ENCODE measurements at regions not wholly inside any gene's neighbourhood (a gene's known extent, or its start where the extent isn't known, plus 50 kb on each side); places are given as distances from the start of the nearest gene placed in this dataset.

DNA sequence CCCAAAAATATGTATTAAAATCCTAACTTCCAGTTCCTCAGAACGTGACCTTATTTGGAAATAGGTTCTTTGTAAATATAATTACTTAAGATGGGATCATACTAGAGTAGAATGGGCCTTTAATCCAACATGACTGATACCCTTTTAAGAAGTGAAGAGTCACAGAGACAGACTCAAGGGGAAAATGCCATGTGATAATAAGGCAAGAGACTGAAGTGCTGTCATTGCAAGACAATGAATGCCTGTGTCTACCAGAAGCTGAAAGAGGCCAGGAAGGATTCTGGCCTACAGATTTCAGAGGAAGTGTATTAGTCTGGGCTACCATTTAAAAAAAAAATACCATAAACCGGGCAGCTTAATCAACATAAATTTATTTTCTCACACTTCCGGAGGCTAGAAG, 85.9 kb upstream of the LRRC55 start:
- Histone ChIP-seq H2AFZ (ENCODE audit: low read depth, low read length, poor library complexity, severe bottlenecking) (no peak overlapping the region), H3K79me2 (ENCODE audit: insufficient read depth, low read length) (no peaks in the 10 kb centered on the region), H3K36me3 (ENCODE audit: control insufficient read depth in 1 of 2, insufficient read depth in 2 of 2, low read length in 2 of 2) (no peaks in the 10 kb centered on the region), H3K4me3 (replicated peaks in 1 of 2; ENCODE audit: low read depth in 1 of 2, low read length in 2 of 2) (no peak overlapping the region), H3K27me3 (ENCODE audit: insufficient read depth, low read length) (peaks cover 8% of the 10 kb centered on the region), H3K9ac (ENCODE audit: low read length) (no peak overlapping the region), H3K4me1 (ENCODE audit: control insufficient read depth in 1 of 2, insufficient read depth in 2 of 2, low read length in 2 of 2) (no peaks in the 10 kb centered on the region), H4K20me1 (ENCODE audit: insufficient read depth) (no peaks in the 10 kb centered on the region), H3K4me2 (ENCODE audit: low read length) (no peak overlapping the region), H3K9me2 (ENCODE audit: insufficient read depth) (no peaks in the 10 kb centered on the region), H3K27ac (ENCODE audit: low read depth, low read length) (no peak overlapping the region), H3K9me3 (ENCODE audit: control insufficient read depth in 1 of 2, insufficient read depth in 1 of 2, low read depth in 1 of 2, low read length in 2 of 2) (no peaks in the 10 kb centered on the region)
- POLR2A ChIA-PET = no interaction called here
- BruUV-seq (replicated peaks) = no TSS peak
- intact Hi-C loops (cut with micrococcal nuclease) = no loop called here
- TF ChIP-seq SIN3A (IDR thresholded peaks at IDR 0.05; ENCODE audit: low read depth) = no peak
- TF ChIP-seq, protein P1, sequence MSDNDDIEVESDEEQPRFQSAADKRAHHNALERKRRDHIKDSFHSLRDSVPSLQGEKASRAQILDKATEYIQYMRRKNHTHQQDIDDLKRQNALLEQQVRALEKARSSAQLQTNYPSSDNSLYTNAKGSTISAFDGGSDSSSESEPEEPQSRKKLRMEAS (IDR thresholded peaks at IDR 0.05) = no peak
- TF ChIP-seq YY1 (IDR thresholded peaks at IDR 0.05; ENCODE audit: extremely low read depth, insufficient replicate concordance, low read depth, low read length) = no peak
- no peak for TF ChIP-seq ZNF274 (IDR thresholded peaks at IDR 0.05; ENCODE audit: low read depth, low read length)
- TF ChIP-seq, protein P2, sequence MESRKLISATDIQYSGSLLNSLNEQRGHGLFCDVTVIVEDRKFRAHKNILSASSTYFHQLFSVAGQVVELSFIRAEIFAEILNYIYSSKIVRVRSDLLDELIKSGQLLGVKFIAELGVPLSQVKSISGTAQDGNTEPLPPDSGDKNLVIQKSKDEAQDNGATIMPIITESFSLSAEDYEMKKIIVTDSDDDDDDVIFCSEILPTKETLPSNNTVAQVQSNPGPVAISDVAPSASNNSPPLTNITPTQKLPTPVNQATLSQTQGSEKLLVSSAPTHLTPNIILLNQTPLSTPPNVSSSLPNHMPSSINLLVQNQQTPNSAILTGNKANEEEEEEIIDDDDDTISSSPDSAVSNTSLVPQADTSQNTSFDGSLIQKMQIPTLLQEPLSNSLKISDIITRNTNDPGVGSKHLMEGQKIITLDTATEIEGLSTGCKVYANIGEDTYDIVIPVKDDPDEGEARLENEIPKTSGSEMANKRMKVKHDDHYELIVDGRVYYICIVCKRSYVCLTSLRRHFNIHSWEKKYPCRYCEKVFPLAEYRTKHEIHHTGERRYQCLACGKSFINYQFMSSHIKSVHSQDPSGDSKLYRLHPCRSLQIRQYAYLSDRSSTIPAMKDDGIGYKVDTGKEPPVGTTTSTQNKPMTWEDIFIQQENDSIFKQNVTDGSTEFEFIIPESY (IDR thresholded peaks at IDR 0.05; ENCODE audit: extremely low read depth, insufficient replicate concordance, low read length) = no peak
- TF ChIP-seq EZH2phosphoT487 (IDR thresholded peaks at IDR 0.05; ENCODE audit: borderline replicate concordance) = no peak
- TF ChIP-seq ELF1 (IDR thresholded peaks at IDR 0.05; ENCODE audit: borderline replicate concordance, low read depth) = no peak
- no peak for TF ChIP-seq EZH2 (IDR thresholded peaks at IDR 0.05)
- no peak for TF ChIP-seq POLR2A (IDR thresholded peaks at IDR 0.05; ENCODE audit: borderline replicate concordance, extremely low read depth, insufficient read depth, insufficient read length)
- TF ChIP-seq FOSL1 (IDR thresholded peaks at IDR 0.05; ENCODE audit: low read depth) = no peak
- TF ChIP-seq ZFX (IDR thresholded peaks at IDR 0.05) = no peak
- no peak for TF ChIP-seq RAD21 (IDR thresholded peaks at IDR 0.05; ENCODE audit: low read depth)
- TF ChIP-seq, protein P3, sequence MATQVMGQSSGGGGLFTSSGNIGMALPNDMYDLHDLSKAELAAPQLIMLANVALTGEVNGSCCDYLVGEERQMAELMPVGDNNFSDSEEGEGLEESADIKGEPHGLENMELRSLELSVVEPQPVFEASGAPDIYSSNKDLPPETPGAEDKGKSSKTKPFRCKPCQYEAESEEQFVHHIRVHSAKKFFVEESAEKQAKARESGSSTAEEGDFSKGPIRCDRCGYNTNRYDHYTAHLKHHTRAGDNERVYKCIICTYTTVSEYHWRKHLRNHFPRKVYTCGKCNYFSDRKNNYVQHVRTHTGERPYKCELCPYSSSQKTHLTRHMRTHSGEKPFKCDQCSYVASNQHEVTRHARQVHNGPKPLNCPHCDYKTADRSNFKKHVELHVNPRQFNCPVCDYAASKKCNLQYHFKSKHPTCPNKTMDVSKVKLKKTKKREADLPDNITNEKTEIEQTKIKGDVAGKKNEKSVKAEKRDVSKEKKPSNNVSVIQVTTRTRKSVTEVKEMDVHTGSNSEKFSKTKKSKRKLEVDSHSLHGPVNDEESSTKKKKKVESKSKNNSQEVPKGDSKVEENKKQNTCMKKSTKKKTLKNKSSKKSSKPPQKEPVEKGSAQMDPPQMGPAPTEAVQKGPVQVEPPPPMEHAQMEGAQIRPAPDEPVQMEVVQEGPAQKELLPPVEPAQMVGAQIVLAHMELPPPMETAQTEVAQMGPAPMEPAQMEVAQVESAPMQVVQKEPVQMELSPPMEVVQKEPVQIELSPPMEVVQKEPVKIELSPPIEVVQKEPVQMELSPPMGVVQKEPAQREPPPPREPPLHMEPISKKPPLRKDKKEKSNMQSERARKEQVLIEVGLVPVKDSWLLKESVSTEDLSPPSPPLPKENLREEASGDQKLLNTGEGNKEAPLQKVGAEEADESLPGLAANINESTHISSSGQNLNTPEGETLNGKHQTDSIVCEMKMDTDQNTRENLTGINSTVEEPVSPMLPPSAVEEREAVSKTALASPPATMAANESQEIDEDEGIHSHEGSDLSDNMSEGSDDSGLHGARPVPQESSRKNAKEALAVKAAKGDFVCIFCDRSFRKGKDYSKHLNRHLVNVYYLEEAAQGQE (IDR thresholded peaks at IDR 0.05; ENCODE audit: low read depth) = no peak
- TF ChIP-seq CEBPB (IDR thresholded peaks at IDR 0.05; ENCODE audit: low read depth) = no peak
- RAD21 ChIA-PET (ENCODE audit: low non-redundant PET in 1 of 2, low total read pairs in 2 of 2, uncharacterized antibody in 2 of 2, unreplicated experiment in 2 of 2) = no interaction called here
- ATAC-seq (no peak), DNase-seq (ENCODE audit: low read depth, low spot score) (no peak)
- CTCF ChIA-PET = interaction anchor here (0.8 kb wide), 1 partner anchor 153 kb away, joined by 3 read pairs; no protein-coding TSS in a partner anchor

Measured in HCT116 (cell line).